GM23248 (cell line): ENCODE measurements at regions not wholly inside any gene's neighbourhood (a gene's known extent, or its start where the extent isn't known, plus 50 kb on each side); places are given as distances from the start of the nearest gene placed in this dataset.
"Not testable (repeated sequence)": the region's sequence is repeated elsewhere in the genome, so short reads cannot be mapped to it uniquely, and the experiment has no call there.

Source experiments
- DNase-seq: peaks from one replicate; pipeline ENCODE4 v3.0.0-alpha.2; 2015
- H2AFZ ChIP-seq: fragments of 200-600 bp; sonication (generic); 2 replicates; pipeline ENCODE4 v1.6.1; 2016; ENCODE audit warnings: antibody characterized with exemption
- H3F3A ChIP-seq: fragments of 200-600 bp; sonication (generic); 2 replicates; pipeline ENCODE4 v1.6.1; 2016; ENCODE audit warnings: mild to moderate bottlenecking, antibody characterized with exemption, mixed run types; ENCODE audit not compliant: insufficient read depth
- H3K27ac ChIP-seq: fragments of 200-600 bp; sonication (generic); 2 replicates; pipeline ENCODE4 v1.5.1; 2016; ENCODE audit warnings: mild to moderate bottlenecking
- H3K27me3 ChIP-seq: fragments of 200-600 bp; sonication (generic); replicated peaks from 2 replicates; pipeline ENCODE4 v1.6.1; 2016; ENCODE audit warnings: mild to moderate bottlenecking; ENCODE audit not compliant: insufficient read depth
- H3K36me3 ChIP-seq: fragments of 200-600 bp; sonication (generic); 2 replicates; pipeline ENCODE4 v1.6.1; 2016; ENCODE audit warnings: low read depth, mild to moderate bottlenecking
- H3K4me1 ChIP-seq: fragments of 200-600 bp; sonication (generic); 2 replicates; pipeline ENCODE4 v1.6.1; 2016; ENCODE audit warnings: mild to moderate bottlenecking; ENCODE audit not compliant: insufficient read depth
- H3K4me2 ChIP-seq: fragments of 200-600 bp; sonication (generic); one replicate; pipeline ENCODE4 v1.6.1; 2016; ENCODE audit warnings: mild to moderate bottlenecking; ENCODE audit not compliant: unreplicated experiment
- H3K4me3 ChIP-seq: fragments of 200-600 bp; sonication (generic); 2 replicates; pipeline ENCODE4 v1.5.1; 2016; ENCODE audit warnings: mild to moderate bottlenecking
- H3K79me2 ChIP-seq: fragments of 200-600 bp; sonication (generic); 2 replicates; pipeline ENCODE4 v1.6.1; 2016; ENCODE audit warnings: mild to moderate bottlenecking; ENCODE audit not compliant: insufficient read depth
- H3K9ac ChIP-seq: fragments of 200-600 bp; sonication (generic); 2 replicates; pipeline ENCODE4 v1.6.1; 2016; ENCODE audit warnings: mild to moderate bottlenecking
- H3K9me2 ChIP-seq: fragments of 200-600 bp; sonication (generic); 2 replicates; pipeline ENCODE4 v1.6.1; 2016; ENCODE audit warnings: mixed run types, mild to moderate bottlenecking, moderate library complexity; ENCODE audit not compliant: insufficient read depth
- H3K9me3 ChIP-seq: fragments of 200-600 bp; sonication (generic); one replicate; pipeline ENCODE4 v1.6.1; 2017; ENCODE audit warnings: low read depth
- H4K20me1 ChIP-seq: fragments of 200-600 bp; sonication (generic); 2 replicates; pipeline ENCODE4 v1.6.0; 2016; ENCODE audit not compliant: insufficient read depth
- EZH2 ChIP-seq: fragments of 200-600 bp; sonication (generic); IDR thresholded peaks from 2 replicates; pipeline ENCODE4 v1.6.1; 2018; ENCODE audit warnings: antibody characterized with exemption, mild to moderate bottlenecking; ENCODE audit not compliant: insufficient read depth, poor library complexity, severe bottlenecking
- EZH2phosphoT487 ChIP-seq: fragments of 200-600 bp; sonication (generic); IDR thresholded peaks from 2 replicates; pipeline ENCODE4 v1.6.1; 2018; ENCODE audit warnings: antibody characterized with exemption, moderate library complexity, mild to moderate bottlenecking, low read depth; ENCODE audit not compliant: insufficient read depth
- WGBS, 2 experiments: methylation state at CpG; one replicate each; pipeline ENCODE4 v1.1.6; 2015 to 2017; ENCODE audit warnings: low lambda C conversion rate in 2 of 2, low coverage in 1 of 2; ENCODE audit errors: missing lambda C conversion rate in 2 of 2; 5-methylcytosine and 5-hydroxymethylcytosine counted together
- in situ Hi-C: fragments of 300-500 bp; cut with MboI; formaldehyde crosslinking; loops from 2 replicates; pipeline ENCODE4 v1.15.0; 2020

GRCh38 chr2:430291-431040, 142.6 kb upstream of the ALKAL2 start:
- no peak for DNase-seq
- Histone ChIP-seq H3K9ac (no peak overlapping the region), H3K36me3 (no peaks in the 10 kb centered on the region), H3K4me1 (no peaks in the 10 kb centered on the region), H3F3A (no peaks in the 10 kb centered on the region), H3K27me3 (no peaks in the 10 kb centered on the region), H3K4me3 (no peak overlapping the region), H3K4me2 (no peak overlapping the region), H4K20me1 (no peaks in the 10 kb centered on the region), H3K9me3 (no peaks in the 10 kb centered on the region), H3K79me2 (no peaks in the 10 kb centered on the region), H3K9me2 (no peaks in the 10 kb centered on the region), H3K27ac (no peak overlapping the region), H2AFZ (no peak overlapping the region)
- TF ChIP-seq EZH2 (no peak), EZH2phosphoT487 (no peak)
- in situ Hi-C loops = no loop called here
- WGBS, 2 experiments = 50 to 58% methylated on average over 19 to 20 of the region's 20 CpGs

- H3K9me2 ChIP-seq = no peaks in the 10 kb centered on the region
- no peaks in the 10 kb centered on the region for H3K36me3 ChIP-seq
- no peak overlapping the region for H3K9ac ChIP-seq
- H3K79me2 ChIP-seq = no peaks in the 10 kb centered on the region
- H3K9me3 ChIP-seq = no peaks in the 10 kb centered on the region
- H3K4me1 ChIP-seq = no peaks in the 10 kb centered on the region
- H3K27me3 ChIP-seq = no peaks in the 10 kb centered on the region
- DNase-seq = no peak
- in situ Hi-C loops = no loop called here
- H3K4me2 ChIP-seq = no peak overlapping the region
- H3K4me3 ChIP-seq = no peak overlapping the region
- no peak overlapping the region for H2AFZ ChIP-seq
- H3K27ac ChIP-seq = no peak overlapping the region
- no peaks in the 10 kb centered on the region for H4K20me1 ChIP-seq
- TF ChIP-seq EZH2phosphoT487 (no peak), EZH2 (no peak)
- 63% methylated on average over 19 of the region's 19 CpGs for WGBS, 2 experiments
- no peaks in the 10 kb centered on the region for H3F3A ChIP-seq
Measured at GRCh38 chr2:429575-430254, 141.8 kb upstream of the ALKAL2 start.

GRCh38 chr2:429142-429541, 141.3 kb upstream of the ALKAL2 start:
- Histone ChIP-seq H3K4me2 (no peak overlapping the region), H3K9me3 (no peaks in the 10 kb centered on the region), H3K4me1 (no peaks in the 10 kb centered on the region), H4K20me1 (no peaks in the 10 kb centered on the region), H3K27ac (no peak overlapping the region), H3K4me3 (no peak overlapping the region), H3K9me2 (no peaks in the 10 kb centered on the region), H3K9ac (no peak overlapping the region), H3K36me3 (no peaks in the 10 kb centered on the region), H2AFZ (no peak overlapping the region), H3K27me3 (no peaks in the 10 kb centered on the region), H3F3A (no peaks in the 10 kb centered on the region), H3K79me2 (no peaks in the 10 kb centered on the region)
- no peak for TF ChIP-seq EZH2phosphoT487
- TF ChIP-seq EZH2 = no peak
- DNase-seq = no peak
- 67 to 69% methylated on average over 7 of the region's 7 CpGs for WGBS, 2 experiments
- in situ Hi-C loops = no loop called here

GRCh38 chr2:428591-428990, 140.7 kb upstream of the ALKAL2 start:
- H3K27me3 ChIP-seq = no peaks in the 10 kb centered on the region
- TF ChIP-seq EZH2phosphoT487 = no peak
- TF ChIP-seq EZH2 = no peak
- no peaks in the 10 kb centered on the region for H3K9me3 ChIP-seq
- no peaks in the 10 kb centered on the region for H4K20me1 ChIP-seq
- H3F3A ChIP-seq = no peaks in the 10 kb centered on the region
- H3K4me2 ChIP-seq = no peak overlapping the region
- no peaks in the 10 kb centered on the region for H3K79me2 ChIP-seq
- H2AFZ ChIP-seq = no peak overlapping the region
- no peak overlapping the region for H3K4me3 ChIP-seq
- H3K4me1 ChIP-seq = no peaks in the 10 kb centered on the region
- DNase-seq = no peak
- H3K27ac ChIP-seq = no peak overlapping the region
- H3K9ac ChIP-seq = no peak overlapping the region
- H3K36me3 ChIP-seq = no peaks in the 10 kb centered on the region
- H3K9me2 ChIP-seq = no peaks in the 10 kb centered on the region
- in situ Hi-C loops = no loop called here
- WGBS, 2 experiments = 47 to 52% methylated on average over 7 of the region's 7 CpGs

- H3K36me3 ChIP-seq, H4K20me1 ChIP-seq, DNase-seq, H3K9me3 ChIP-seq, H3K27ac ChIP-seq, H3F3A ChIP-seq, H3K27me3 ChIP-seq, in situ Hi-C loops, H3K9ac ChIP-seq, H3K4me1 ChIP-seq, H3K4me2 ChIP-seq, H2AFZ ChIP-seq, H3K9me2 ChIP-seq, H3K79me2 ChIP-seq, H3K4me3 ChIP-seq: not testable (repeated sequence)
- WGBS, 2 experiments = 89% methylated on average over 37 of the region's 47 CpGs; no CpG with 5 or more reads in 1 of the 2 experiments
Measured at GRCh38 chr2:426696-427095, 138.8 kb upstream of the ALKAL2 start.
